ENCODE measurements at regions not wholly inside any gene's neighbourhood (a gene's known extent, or its start where the extent isn't known, plus 50 kb on each side); places are given as distances from the start of the nearest gene placed in this dataset.

- no peak for FAIRE-seq
These were observed 669.0 kb downstream of the ZNF674 start for GRCh38 chrX:45876206-45876605.

More at GRCh38 chrX:45876206-45876605, 669.0 kb downstream of the ZNF674 start:
- no peaks in the 10 kb centered on the region for H3K79me2 ChIP-seq (ENCODE audit: control insufficient read depth, insufficient read depth, low read length)
- H3K9me1 ChIP-seq (ENCODE audit: control insufficient read depth, insufficient read depth, low read length), result no peaks in the 10 kb centered on the region
- no peak overlapping the region for H2AFZ ChIP-seq (ENCODE audit: low read depth, low read length)
- no peak for ATAC-seq
- no peak for DNase-seq (ENCODE audit: extremely low read depth in 1 of 4, low spot score in 3 of 4)
- intact Hi-C loops (cut with micrococcal nuclease), result no loop called here
- H3K4me3 ChIP-seq, result no peak overlapping the region
- H3K9ac ChIP-seq (ENCODE audit: insufficient read depth in 1 of 2, low read depth in 2 of 2, low read length in 2 of 2), result no peak overlapping the region
- H3K4me1 ChIP-seq (replicated peaks in 1 of 2; ENCODE audit: control insufficient read depth in 2 of 2, insufficient read depth in 2 of 2, low read length in 2 of 2), result no peaks in the 10 kb centered on the region
- no peaks in the 10 kb centered on the region for H3K9me3 ChIP-seq (replicated peaks; ENCODE audit: control insufficient read depth, insufficient read depth, low read depth, low read length)
- 0% methylated on average over 3 of the region's 4 CpGs for WGBS (ENCODE audit: insufficient coverage, low coverage, missing lambda C conversion rate)
- H3K27ac ChIP-seq (ENCODE audit: extremely low read depth, low read depth, low read length), result no peak overlapping the region
- H4K20me1 ChIP-seq (replicated peaks; ENCODE audit: control insufficient read depth, insufficient read depth, low read length), result no peaks in the 10 kb centered on the region
- no peaks in the 10 kb centered on the region for H3K36me3 ChIP-seq (ENCODE audit: control insufficient read depth, insufficient read depth, low read length)
- H3K27me3 ChIP-seq (ENCODE audit: control insufficient read depth in 2 of 2, insufficient read depth in 2 of 2, low read length in 2 of 2), result no peaks in the 10 kb centered on the region
- ChIA-PET CTCF (ENCODE audit: low intra/inter-chr PET ratio) (no interaction called here), POLR2A (no interaction called here)
- no peak overlapping the region for H3K4me2 ChIP-seq (ENCODE audit: insufficient read depth, low read length)
- no TSS peak for BruUV-seq (replicated peaks)
- in situ Hi-C loops (cut with MboI), result no loop called here
- TF ChIP-seq CHD1 (IDR thresholded peaks at IDR 0.05; ENCODE audit: low read length), result no peak
- no peak for TF ChIP-seq HMG20B (CRISPR knock-in tag; IDR thresholded peaks at IDR 0.05)
- no peak for TF ChIP-seq STAG1 (CRISPR knock-in tag; IDR thresholded peaks at IDR 0.05; ENCODE audit: borderline replicate concordance)
- TF ChIP-seq MITF (IDR thresholded peaks at IDR 0.05), result no peak
- TF ChIP-seq, protein P1, sequence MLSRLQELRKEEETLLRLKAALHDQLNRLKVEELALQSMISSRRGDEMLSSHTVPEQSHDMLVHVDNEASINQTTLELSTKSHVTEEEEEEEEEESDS (CRISPR knock-in tag; IDR thresholded peaks at IDR 0.05), result no peak
- no peak for TF ChIP-seq ILK (tag; IDR thresholded peaks at IDR 0.05; ENCODE audit: borderline replicate concordance, low read depth)
- TF ChIP-seq ERF (CRISPR knock-in tag; IDR thresholded peaks at IDR 0.05), result no peak
- TF ChIP-seq, protein P2, sequence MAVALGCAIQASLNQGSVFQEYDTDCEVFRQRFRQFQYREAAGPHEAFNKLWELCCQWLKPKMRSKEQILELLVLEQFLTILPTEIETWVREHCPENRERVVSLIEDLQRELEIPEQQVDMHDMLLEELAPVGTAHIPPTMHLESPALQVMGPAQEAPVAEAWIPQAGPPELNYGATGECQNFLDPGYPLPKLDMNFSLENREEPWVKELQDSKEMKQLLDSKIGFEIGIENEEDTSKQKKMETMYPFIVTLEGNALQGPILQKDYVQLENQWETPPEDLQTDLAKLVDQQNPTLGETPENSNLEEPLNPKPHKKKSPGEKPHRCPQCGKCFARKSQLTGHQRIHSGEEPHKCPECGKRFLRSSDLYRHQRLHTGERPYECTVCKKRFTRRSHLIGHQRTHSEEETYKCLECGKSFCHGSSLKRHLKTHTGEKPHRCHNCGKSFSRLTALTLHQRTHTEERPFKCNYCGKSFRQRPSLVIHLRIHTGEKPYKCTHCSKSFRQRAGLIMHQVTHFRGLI (CRISPR knock-in tag; IDR thresholded peaks at IDR 0.05), result no peak
- TF ChIP-seq CCNT2 (IDR thresholded peaks at IDR 0.05; ENCODE audit: borderline replicate concordance, extremely low read depth, insufficient read length, low read depth, low read length), result no peak
- TF ChIP-seq ZNF764 (CRISPR knock-in tag; IDR thresholded peaks at IDR 0.05; ENCODE audit: low read depth), result no peak
- TF ChIP-seq ZNF274 (IDR thresholded peaks at IDR 0.05; ENCODE audit: borderline replicate concordance, low read depth, low read length), result no peak
- no peak for TF ChIP-seq SIN3A (IDR thresholded peaks at IDR 0.05; ENCODE audit: borderline replicate concordance in 2 of 2, control insufficient read depth in 1 of 2, low read depth in 2 of 2, low read length in 2 of 2)
- no peak for TF ChIP-seq KLF10 (CRISPR knock-in tag; IDR thresholded peaks at IDR 0.05)
